ENCODE measurements at regions not wholly inside any gene's neighbourhood (a gene's known extent, or its start where the extent isn't known, plus 50 kb on each side); places are given as distances from the start of the nearest gene placed in this dataset.

DNA sequence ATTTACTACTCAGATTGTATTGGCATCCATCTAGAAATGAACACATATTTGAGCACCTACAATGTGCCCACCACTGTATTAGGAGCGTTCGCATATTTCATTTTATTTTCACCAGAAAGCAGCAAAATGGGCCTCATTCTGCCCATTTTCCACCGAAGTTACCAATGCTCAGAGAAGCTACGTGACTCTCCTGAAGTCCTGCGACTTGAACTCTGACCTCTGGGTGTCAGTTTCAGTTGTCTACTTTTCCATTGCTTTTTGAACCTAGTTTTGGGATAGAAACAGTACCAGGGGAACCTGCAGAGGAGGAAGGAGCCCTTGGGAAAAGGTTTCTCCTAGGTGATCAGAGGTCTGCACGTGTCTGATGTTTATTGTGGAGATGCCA, 139.1 kb upstream of the SDK2 start:
- TF ChIP-seq FOXA1 (IDR thresholded peaks at IDR 0.05) (no peak), HDGF (IDR thresholded peaks at IDR 0.05; ENCODE audit: borderline replicate concordance) (no peak), BHLHE40 (IDR thresholded peaks at IDR 0.05; ENCODE audit: borderline replicate concordance) (no peak), SP1 (IDR thresholded peaks at IDR 0.05) (no peak), FOXM1 (IDR thresholded peaks at IDR 0.05; ENCODE audit: borderline replicate concordance) (no peak), FOXK2 (IDR thresholded peaks at IDR 0.05) (no peak), ELF4 (IDR thresholded peaks at IDR 0.05) (no peak), TARDBP (IDR thresholded peaks at IDR 0.05) (no peak), ARNT (IDR thresholded peaks at IDR 0.05) (no peak), LEF1 (IDR thresholded peaks at IDR 0.05; ENCODE audit: borderline replicate concordance) (no peak), SUZ12 (IDR thresholded peaks at IDR 0.05) (no peak), NFRKB (IDR thresholded peaks at IDR 0.05) (no peak)
- TF ChIP-seq, protein P1, sequence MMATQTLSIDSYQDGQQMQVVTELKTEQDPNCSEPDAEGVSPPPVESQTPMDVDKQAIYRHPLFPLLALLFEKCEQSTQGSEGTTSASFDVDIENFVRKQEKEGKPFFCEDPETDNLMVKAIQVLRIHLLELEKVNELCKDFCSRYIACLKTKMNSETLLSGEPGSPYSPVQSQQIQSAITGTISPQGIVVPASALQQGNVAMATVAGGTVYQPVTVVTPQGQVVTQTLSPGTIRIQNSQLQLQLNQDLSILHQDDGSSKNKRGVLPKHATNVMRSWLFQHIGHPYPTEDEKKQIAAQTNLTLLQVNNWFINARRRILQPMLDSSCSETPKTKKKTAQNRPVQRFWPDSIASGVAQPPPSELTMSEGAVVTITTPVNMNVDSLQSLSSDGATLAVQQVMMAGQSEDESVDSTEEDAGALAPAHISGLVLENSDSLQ (IDR thresholded peaks at IDR 0.05): no peak

Data from HEK293T (cell line).